Stimulated activated CD8-positive, alpha-beta memory T cell treated with anti-CD3 and anti-CD28 coated beads, Interleukin-12 subunit alpha, Interleukin-12 subunit beta, amount 100 ng/mL, for 1 hour (primary cell): ENCODE measurements at regions not wholly inside any gene's neighbourhood (a gene's known extent, or its start where the extent isn't known, plus 50 kb on each side); places are given as distances from the start of the nearest gene placed in this dataset.
"Not testable (repeated sequence)": the region's sequence is repeated elsewhere in the genome, so short reads cannot be mapped to it uniquely, and the experiment has no call there.

Experiments used
- DNase-seq: peaks from one replicate; pipeline ENCODE4 v3.0.0-alpha.2; 2020; ENCODE audit warnings: low read depth

DNA sequence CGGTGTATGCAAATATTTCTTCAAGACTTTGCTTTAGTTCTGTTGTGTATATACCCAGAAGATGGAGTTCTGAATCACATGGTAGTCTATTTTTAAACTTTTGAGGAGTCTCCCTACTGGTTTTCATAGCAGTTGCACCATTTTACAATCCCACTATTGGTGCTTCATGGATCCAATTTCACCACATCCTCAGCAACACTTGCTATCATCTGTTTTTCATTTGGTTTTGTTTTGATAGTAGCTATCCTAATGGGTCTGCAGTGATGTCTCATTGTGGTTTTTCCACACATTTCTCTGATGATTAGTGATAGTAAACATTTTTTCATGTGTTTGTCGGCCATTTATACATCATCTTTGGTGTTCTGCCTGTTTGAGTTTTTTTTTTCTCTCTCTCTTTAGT lies 1339.3 kb downstream of the EFNA5 start:
- no peak for DNase-seq

DNA sequence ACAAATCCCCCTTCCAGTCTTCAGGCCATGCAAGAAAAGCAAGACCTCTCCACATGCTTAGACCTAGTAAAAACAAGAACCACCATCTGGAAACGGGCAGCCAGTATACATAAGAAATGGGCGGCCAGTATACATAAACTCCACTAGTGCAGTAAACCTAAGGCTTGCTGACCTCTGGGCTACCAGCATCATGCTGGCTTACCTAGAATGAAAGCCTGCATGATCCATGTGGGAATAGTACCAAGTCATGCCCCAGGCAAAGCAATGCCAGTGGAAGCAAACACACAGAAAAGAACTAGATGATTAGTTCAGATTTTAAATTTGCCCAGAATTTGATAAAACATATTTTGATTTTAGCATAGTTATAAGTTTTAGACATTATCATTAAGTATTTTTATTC lies 1346.4 kb downstream of the EFNA5 start:
- no peak for DNase-seq

GRCh38 chr5:106321242-106321641 lies 1349.5 kb downstream of the EFNA5 start:
- no peak for DNase-seq

GRCh38 chr5:106314221-106314824 lies 1356.4 kb downstream of the EFNA5 start:
- no peak for DNase-seq

GRCh38 chr5:106312360-106312759 lies 1358.4 kb downstream of the EFNA5 start:
- DNase-seq = no peak

DNA sequence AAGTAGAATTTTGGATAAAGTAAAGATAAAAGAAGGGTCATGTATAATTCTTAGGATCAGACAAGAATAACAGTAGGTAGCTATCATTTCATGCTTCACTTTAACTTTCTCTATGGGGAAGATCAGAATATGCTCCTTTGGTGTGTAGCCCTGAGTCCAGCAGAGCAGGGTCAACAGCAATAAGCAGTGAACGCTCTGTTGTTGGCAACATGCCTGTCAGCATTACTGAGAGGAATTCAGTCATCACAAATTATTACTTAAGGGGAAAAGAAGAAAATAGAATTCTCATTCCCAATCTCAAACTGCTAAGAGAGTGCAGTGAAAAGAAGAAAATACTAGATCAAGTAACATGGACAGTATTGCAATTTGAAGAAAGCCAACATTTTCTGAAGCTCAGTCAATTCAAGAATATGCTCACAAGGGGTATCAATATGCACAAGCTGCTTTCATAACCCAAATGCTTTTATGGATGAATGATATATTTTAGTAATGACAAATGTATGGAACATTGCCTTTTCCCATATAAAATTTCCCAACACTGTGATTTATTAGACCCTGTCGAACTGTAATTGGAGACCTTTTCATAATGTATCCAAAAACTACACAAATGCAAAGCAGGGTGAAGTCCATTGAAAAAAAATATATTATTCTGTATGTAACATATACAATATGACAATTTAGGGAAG lies 1359.4 kb downstream of the EFNA5 start:
- DNase-seq = no peak

- no peak for DNase-seq
Observed at GRCh38 chr5:106307265-106307664, 1363.5 kb downstream of the EFNA5 start.

DNA sequence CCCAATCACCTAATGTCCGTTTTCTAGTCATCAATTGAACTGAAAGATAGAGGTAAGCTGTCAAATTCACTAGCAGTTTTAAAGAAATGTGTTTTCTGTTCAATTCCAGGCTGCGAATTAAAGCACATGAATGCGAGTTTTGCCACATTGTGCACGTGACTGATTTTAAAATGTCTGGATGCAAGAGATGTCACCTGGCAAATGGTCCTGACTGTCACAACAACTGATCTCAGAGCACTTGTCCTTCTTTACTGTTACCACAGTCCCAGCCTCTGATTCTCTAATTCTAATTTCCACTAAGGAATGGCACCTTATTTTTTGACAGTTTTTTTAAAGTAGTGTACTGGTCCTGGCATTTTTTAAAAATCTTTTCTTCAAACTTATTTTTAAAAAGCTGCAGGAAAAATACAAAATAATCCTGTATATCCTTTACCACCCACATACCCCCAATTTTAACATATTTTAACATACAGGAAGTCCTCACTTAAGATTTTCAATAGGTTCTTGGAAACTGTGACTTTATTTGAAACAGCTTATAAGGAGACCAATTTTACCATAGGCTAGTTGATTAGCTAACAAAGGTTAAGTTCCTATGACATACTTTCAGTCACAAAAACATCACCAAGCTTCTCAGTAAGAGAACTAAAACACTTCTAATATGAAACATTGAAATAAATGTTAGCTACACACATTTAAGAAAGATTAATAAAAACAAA lies 1364.3 kb downstream of the EFNA5 start:
- no peak for DNase-seq

- DNase-seq = no peak
Observed at GRCh38 chr5:106303911-106304310, 1366.8 kb downstream of the EFNA5 start.

- no peak for DNase-seq
Observed at GRCh38 chr5:106292654-106293053, 1378.1 kb downstream of the EFNA5 start.

DNA sequence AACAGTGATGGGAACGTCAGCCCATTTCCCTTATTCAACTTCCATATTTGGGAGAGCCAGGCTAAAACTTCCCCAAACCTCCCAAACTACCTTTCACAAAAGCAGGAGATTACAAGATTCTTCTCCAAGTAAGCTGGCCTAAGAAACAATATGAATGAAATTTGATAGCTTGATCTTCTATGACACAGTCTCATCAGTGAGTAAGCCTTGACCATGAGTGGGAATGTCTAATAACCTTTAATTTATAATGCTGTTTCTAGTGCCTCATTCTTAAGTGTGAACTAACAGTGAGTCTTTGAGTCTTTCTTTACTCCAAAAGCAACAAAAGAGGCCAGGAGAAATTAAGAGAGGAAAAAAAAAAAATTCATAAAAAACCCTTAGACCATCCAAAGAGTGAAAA lies 1379.9 kb downstream of the EFNA5 start:
- no peak for DNase-seq

- DNase-seq = no peak
Observed at GRCh38 chr5:106288979-106289378, 1381.8 kb downstream of the EFNA5 start.

DNA sequence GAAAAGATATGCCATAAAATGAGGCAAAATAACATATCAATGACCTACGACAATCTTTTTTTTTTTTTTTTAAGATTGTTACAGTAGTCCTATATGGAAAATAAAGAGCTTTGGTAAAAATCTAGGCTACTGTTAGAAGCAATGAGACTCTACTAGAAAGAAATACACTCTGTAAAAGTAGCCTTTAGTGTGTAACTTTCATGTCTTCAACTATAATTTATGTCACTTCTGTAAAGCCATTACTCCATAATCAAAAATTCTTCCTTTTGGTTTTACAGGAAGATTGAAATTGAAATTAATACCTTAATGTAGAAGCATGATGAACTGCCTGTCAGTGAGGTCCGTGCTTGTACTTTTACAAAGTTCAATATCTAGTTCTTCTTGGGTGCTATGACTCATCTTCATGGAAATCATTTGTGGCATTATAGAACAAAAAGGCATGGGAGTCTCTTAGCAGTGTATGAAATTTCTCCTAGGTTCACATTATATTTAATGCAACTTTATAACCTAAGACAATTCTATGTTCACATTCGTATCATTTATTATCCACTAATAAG lies 1393.1 kb downstream of the EFNA5 start:
- DNase-seq = no peak

DNA sequence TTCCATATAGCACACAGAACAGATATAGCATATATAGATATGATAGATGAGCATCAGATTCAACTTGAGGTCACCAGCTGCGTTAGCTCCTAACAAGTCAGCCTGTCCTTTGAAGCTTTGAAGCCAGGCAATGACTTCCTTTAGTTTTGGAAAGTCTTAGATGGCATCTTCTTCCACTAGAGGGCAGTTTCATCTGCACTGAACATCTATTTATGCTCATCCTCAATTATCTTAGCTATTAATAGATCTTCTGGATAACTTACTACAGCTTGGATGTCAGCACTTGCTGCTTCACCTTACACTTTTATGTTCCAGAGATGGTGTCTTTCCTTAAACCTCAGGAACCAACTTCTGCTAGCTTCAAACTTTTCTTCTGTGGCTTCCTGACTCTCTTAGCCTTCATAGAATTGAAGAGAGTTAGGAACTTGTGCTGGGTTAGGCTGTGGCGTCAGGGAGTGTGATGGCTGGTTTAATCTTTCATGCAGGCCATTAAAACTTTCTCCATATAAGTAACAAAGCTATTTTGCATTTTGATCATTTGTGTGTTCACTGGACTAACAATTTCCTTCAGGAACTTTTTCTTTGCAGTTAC lies 1401.4 kb downstream of the EFNA5 start:
- no peak for DNase-seq

DNA sequence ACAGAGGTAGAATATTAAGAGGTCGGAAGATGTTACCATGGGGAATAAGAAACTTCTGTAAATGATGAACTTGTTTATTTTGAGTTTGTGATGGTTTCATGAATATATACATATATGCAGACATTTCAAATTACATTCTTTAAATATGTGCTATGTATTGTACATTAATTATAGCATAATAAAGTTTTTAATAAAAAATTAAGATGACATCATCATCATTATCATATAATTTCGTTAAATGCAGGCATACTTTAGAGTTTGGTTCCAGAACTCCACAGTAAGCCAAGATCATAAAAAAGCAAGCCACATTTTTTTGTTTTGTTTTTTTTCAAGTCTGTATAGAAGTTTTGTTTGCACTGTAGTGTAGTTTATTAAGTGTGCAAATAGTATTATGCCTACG lies 1403.5 kb downstream of the EFNA5 start:
- DNase-seq = no peak

DNA sequence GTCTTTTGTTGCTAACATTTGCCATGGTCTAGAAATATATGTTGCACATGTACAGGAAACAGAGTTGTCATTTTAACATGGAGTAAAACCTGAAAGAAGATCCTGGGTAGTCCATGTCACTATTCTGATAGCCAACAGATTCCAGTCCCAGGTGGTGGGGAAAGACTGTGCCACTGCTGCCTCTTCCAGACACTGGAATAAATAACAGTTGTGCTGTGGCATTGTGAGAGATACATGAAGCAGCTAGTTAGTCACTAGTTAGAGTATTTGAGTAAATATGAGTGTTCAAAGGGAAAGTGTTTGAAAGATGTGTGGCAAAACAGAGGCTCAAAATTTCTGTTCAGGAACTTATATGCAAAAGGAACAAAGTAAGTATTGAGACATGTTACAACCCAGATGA lies 1408.3 kb downstream of the EFNA5 start:
- no peak for DNase-seq

DNA sequence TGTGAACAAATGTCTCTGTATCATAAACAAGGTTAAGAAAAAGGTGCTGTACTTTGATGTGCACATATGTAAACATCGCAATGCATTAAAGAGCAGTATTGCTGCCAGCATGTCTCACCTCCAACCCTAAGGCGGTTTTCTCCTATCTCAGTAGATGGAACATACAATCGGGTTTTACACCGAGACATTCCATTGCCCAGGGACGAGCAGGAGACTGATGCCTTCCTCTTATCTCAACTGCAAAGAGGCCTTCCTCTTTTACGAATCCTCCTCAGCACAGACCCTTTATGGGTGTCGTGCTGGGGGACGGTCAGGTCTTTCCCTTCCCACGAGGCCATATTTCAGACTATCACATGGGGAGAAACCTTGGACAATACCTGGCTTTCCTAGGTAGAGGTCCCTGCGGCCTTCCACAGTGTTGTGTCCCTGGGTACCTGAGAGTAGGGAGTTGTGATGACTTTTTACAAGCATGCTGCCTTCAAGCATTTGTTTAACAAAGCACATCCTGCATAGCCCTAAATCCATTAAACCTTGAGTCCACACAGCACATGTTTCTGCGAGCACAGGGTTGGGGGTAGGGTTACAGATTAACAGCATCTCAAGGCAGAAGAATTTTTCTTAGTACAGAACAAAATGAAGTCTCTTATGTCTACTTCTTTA lies 1411.2 kb downstream of the EFNA5 start:
- DNase-seq = not testable (repeated sequence)

DNA sequence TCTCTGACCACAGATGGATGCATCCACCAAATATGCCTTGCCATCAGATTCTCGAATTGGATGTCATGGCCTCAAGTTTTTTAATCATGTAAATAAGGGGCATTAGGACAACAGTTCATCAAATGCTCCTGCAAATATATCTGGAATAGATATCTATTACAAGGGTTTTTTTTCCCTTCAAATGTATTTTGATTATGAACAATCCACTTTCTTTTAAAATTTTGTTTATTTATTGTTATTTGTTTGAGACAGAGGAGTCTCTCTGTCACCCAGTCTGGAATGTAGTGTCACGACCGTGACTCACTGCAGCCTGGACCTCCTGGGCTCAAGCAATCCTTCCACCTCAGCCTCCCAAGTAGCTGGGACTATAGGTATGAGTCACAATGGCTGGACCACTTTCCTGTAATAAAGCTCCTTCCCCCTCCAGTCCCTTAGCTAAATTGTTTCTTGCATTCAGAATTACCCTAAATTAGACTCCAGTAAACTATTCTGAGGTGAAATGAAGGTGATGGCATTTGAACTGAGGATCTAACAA lies 1412.1 kb downstream of the EFNA5 start:
- no peak for DNase-seq

DNA sequence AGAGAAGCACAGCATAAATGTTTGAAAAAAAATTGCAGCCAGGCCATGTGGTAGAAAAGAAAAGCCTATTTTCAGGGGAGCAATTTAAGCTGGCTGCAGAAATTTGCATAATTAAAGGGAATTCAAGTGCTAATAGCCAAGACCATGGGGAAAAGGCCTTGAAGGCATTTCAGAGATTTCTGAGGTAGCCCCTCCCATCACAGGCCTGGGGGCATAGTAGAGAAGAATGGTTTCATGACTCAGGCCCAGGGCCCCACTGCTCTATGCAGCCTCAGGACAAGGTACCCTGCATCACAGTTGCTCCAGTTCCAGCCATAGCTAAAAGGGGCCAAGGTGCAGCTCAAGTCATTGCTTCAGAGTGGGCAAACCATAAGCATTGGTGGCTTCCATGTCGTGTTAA lies 1416.0 kb downstream of the EFNA5 start:
- DNase-seq = no peak

GRCh38 chr5:106246044-106246745 lies 1424.5 kb downstream of the EFNA5 start:
- not testable (repeated sequence) for DNase-seq

- DNase-seq = no peak
Observed at GRCh38 chr5:106241409-106241808, 1429.3 kb downstream of the EFNA5 start.
